NOMO-1 treated with DMSO at 0.1 percent for 48 hours (cell line): ENCODE measurements at regions not wholly inside any gene's neighbourhood (a gene's known extent, or its start where the extent isn't known, plus 50 kb on each side); places are given as distances from the start of the nearest gene placed in this dataset.

Source experiments
- DNase-seq: peaks from one replicate; lab custom pipeline; 2025; ENCODE audit not compliant: unreplicated experiment; lab: John Stamatoyannopoulos, UW

DNA sequence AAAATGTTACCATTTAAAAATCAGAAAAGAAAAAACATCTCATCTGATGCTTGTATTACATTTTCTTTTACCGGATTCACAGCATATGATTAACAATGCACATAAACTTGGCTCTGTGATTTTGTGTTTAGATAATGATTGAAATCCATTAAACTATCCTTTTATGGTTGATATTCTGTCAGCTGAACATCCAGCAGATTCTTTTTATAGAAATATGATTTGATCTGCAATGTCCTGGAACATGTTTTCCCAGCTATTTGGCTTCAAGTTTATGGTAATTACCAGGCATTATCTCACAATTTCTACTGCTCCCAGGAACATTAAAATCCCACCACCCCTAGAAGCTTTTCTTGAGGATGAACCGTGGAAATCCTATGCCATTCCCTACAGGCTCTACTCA lies 205.7 kb upstream of the TET2 start:
- DNase-seq, result no peak

- DNase-seq, result no peak
These were observed 205.0 kb upstream of the TET2 start for GRCh38 chr4:104941661-104942062.

- DNase-seq, result no peak
These were observed 203.5 kb upstream of the TET2 start for GRCh38 chr4:104942990-104943743.

DNA sequence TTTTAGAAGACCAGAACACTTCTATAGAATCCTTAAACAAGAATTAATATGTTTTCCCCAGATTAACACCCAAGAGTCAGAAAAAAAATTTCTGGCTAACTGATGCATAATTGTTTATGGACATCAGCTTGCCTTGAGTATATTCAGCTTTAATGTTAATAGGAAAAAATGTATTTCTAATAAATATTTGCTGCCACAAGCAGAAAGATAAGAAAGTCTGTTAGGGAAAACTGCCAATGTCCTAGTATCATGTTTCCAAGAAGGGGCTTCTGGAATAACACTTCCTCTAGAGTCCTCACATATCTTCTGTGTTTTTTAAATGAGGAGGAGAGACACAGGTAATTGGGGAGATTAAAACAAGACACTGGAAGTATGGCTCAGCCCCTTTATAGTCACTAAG lies 202.1 kb upstream of the TET2 start:
- DNase-seq, result no peak

DNA sequence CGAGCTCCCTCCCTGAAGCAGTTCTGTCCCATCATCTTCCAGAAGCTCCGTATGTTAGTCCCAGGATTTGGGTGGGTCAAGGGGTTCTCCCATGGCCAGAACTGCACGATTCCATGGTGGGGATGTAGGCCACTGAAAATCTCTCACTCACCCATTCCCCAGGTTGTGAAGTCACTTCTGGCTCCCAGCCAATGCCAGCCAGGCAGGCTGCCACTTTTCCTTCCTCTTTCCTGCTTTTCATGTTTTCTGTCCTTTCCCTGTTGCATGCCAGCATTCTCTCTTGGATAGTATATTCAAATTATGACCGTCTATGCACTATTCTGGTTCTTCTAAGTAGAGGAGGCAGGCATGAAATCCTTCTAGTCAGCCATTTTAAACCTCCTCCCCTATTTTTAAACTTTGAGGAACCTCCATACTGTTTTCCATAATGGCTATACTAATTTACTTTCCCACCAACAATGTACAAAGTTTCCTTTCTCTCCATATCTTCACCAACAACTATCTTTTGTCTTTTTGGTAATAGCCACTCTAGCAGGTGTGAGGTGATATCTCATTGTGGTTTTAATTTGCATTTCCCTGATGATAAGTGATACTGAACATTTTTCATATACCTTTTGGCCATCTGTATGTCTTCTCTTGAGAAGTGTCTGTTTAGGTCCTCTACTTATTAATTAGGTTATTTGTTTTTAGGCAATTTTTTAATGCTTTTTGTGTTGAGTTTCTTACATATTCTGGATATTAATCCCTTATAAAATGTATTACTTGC lies 182.1 kb upstream of the TET2 start:
- DNase-seq, result no peak

DNA sequence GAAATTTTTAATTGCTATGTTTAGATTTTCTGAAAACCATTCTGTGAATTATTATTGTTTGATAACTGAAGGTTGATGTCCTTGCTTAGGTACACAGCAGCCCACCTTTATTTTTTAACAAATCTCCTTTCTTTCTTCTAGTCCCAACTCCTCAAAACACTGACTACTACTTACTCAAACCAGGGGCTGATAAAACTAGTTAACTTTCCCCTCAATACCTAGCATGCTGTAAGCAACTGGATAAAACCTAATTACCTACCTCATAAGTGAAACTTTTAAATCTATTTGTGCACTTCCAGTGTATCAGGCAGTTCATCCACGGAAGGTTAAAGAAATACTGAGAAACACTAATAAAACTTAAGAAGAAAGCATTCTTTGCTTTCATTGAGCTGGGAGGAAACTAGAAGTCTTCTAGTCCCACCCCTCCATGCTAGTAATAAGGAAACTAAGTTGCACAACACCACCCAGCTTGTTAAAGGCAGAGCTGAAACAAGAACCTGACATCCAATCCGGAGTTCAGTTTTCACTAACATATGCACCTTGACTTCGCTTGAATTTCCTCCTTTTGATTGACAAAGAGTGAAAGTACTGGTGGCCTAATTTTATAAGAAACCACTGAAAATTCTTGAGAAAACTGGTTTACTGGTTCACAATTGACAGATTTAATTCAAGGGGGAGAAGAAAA lies 180.2 kb upstream of the TET2 start:
- peak; percentile 98 for DNase-seq

GRCh38 chr4:104967034-104967401 lies 179.7 kb upstream of the TET2 start:
- DNase-seq, result peak; percentile 36

GRCh38 chr4:104969394-104970082 lies 177.1 kb upstream of the TET2 start:
- DNase-seq, result peak; percentile 63

DNA sequence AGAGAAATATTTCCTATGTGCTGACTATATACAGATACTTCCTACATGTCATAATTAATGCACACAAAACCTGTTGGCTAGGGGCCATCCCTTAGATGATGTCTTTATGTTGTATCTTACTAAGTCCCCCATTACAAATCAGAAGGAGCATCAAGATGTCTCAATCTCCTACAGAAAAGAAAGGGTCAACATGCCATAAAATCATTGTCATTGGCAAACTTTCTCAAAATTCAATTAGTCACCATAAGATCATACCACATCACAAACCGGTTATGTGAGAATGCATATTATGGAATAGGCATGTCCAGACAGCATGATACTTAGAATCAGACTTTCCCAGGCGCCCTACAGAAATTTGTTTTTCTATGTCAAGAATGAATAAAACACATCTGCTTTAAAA lies 175.2 kb upstream of the TET2 start:
- no peak for DNase-seq

GRCh38 chr4:104973708-104974107 lies 173.0 kb upstream of the TET2 start:
- no peak for DNase-seq

DNA sequence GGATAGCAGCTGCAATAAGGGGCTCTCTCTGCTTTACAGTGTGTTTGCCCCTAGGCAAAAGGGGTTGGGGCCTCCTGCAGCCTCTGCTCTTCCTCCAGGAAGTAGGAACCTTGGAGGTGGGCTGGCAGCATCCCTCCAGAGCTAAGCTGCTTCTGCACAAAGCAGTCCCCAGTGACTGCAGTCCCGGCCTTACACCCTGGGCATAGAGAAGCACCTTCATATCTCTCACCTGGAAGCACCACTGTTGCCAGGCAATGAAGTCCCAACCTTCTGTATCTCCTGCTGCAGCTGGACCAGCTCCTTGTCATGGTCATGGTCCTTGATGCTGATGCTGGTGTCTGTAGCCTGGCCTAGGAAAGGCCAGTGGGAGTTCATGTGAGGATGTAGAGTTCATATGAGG lies 171.1 kb upstream of the TET2 start:
- DNase-seq, result no peak

GRCh38 chr4:104976262-104976661 lies 170.4 kb upstream of the TET2 start:
- DNase-seq, result peak; percentile 36

- no peak for DNase-seq
These were observed 167.5 kb upstream of the TET2 start for GRCh38 chr4:104979083-104979760.

DNA sequence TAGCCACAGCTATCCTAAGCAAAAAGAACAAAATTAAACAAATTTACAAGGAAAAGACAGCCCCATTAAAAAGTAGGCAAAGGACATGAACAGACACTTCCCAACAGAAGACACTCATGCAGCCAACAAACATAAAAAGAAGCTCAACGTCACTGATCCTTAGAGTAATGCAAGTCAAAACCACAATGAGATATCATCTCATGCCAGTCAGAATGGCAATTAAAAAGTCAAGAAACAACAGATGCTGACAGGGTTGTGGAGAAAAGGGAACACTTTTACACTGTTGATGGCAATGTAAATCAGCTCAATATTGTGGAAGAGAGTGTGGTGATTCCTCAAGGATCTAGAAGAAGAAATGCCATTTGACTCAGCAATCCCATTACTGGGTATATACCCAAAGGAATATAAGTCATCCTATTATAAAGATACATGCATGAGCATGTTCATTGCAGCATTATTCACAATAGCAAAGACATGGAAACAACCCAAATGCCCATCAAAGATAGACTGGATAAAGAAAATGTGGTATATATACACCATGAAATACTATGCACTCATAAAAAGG lies 163.0 kb upstream of the TET2 start:
- DNase-seq, result peak; percentile 4

DNA sequence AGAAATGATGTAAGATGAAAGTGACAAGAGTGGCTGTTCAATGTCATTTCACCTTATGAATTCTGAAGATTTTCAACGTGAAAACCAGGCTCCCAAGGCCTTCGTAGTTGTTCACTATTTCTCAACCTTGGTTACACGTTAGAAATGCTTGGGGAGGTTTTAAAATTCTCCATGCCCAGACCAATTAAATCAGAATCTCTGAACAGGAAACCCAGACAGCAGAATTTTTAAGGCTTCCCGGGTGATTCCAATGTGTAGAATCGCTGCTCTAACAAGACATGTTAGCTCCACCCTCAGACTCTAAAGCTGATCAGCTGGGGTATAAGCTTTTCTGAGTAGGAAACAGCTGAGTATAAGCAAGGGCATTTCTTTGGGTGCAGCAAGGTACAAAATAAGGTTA lies 160.4 kb upstream of the TET2 start:
- DNase-seq, result no peak

DNA sequence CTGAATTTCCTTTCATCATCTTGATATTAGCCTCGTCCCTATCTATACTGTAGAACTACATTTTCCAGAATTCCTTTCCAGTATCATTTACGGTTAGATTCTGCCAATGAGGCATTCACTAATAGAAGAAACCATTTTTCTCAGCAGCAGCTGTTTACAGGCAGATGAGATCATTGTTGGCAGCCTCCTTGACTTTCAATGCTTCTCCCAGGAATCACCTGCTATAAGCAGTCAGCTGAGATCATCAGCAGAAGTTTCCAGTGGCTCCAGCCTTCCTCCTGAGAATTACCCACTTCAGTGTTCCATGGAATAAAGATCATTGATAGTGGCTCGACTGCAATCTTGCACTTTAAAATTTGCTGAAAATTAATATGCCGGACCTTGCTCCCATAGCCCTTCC lies 157.3 kb upstream of the TET2 start:
- DNase-seq, result no peak

DNA sequence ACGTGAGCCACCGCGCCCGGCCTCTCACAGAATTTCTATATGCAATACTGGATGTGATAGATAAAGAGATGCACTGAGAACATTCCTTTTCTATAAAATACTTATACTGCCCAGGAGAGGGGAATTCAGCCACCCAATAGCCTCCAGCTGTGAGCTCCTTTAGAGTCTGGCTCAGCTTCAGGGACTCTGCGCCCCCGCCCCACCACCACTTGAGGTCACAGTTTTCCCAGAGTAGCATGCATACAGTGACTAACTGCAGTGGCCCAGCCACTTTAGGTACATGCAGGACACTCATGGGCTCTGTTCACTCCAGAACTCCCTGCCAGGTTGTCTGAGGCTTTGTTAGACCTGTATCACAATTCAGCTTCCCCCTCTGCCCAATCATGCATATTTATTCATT lies 144.4 kb upstream of the TET2 start:
- no peak for DNase-seq

GRCh38 chr4:105014234-105014633 lies 132.4 kb upstream of the TET2 start:
- peak; percentile 48 for DNase-seq

DNA sequence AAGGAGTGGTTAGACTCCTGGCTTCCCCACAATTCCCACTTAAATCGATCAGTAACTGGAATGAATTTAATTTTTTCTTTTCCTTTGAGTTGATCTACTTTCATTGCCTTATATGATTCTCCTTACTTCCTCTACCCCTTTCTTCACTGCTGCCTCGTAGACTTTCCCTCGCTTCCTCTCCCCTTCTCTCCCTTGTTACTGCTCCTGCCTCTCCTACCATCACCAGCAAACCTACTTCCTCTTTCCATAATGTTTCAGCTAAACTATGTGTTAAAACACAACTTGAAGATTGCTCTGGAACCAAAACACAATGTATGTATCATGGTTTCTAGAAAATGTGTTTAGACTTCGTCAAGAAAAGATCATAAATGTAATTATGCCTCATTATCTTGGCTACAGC lies 132.0 kb upstream of the TET2 start:
- peak; percentile 92 for DNase-seq

DNA sequence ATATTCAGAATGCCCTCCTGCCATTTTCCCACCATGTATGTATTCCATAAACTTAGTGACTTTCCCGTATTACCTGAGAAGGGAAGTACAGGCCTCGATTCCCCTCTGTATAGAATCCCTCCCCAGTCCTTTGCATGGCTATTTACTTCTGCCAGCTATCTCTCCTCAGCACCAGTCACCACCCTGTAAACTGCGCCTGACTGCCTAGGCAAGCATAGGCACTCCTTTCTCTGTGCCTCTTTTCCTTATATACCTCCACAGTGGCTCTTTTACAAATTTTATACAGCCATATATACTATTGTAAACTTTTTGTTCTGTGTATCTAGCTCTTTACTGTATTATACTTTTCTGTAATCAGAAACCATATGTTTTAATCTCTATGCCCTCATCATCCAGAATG lies 130.9 kb upstream of the TET2 start:
- no peak for DNase-seq
